Activated CD4-positive, alpha-beta T cell treated with anti-CD3 and anti-CD28 coated beads for 1 hour (primary cell): ENCODE measurements at regions not wholly inside any gene's neighbourhood (a gene's known extent, or its start where the extent isn't known, plus 50 kb on each side); places are given as distances from the start of the nearest gene placed in this dataset.

Experiments used
- DNase-seq: peaks from one replicate; pipeline ENCODE4 v3.0.0-alpha.2; 2020

DNA sequence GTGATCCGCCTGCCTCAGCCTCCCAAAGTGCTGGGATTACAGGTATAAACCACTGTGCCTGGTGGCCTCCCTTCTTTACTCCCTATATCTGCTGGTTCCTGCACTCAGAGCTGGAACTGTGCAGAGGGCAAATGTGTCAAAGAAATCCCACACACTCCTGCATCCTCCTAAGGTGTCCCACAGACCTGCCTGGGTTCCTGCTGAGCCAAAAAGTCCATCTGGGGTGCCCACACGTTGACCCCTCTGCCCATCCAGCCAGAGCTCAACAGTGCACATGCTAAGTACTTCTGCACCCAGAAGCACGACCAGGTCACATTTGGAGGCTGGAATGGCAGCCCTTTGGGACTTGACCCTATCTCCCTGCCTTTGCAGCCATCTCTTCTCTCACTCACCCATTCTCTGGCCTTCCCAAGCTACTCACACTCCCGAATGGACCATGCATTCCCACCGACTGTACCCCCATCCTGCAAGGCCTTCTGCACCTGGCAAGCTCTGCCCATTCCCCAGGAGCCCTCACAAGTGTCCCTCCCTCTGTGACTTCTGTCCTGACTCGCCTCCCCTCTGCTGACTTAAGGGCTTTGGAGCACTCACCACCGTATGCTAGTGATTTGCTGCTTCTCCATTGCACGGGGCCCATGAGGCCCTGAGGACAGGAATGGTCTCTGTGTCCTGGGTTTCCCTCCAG is 152.1 kb downstream of the KCTD15 start:
- no peak for DNase-seq

DNA sequence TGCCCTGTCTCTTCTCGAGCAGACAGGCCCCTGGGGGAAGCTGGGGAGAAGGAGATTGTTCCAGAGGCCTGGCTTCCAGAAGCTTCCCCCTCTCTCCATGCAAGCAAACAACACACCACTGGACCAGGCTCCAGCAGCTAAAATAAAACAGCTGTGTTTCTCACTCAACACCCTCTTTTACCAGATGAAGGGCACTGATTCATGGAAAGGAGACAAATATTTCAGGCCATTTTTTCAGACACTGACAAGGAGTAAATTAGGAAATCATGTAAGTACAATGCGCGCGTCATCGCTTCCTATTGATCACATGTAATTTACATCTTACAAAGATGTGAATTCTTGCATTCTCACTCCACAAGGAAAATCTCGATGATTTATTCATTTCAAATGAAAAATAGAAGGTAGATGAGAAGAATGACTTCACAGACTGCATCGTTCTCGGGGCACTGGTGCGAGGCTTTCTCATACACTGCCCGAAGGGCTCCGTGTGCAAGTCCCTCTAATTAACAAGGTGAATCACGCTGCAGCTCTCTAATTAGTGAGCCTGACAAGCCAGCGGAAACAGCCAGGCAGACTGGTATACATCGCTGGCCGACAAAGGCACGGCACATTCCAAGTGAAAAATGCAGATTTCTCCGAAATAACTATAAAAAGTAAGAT is 153.6 kb downstream of the KCTD15 start:
- DNase-seq: no peak

DNA sequence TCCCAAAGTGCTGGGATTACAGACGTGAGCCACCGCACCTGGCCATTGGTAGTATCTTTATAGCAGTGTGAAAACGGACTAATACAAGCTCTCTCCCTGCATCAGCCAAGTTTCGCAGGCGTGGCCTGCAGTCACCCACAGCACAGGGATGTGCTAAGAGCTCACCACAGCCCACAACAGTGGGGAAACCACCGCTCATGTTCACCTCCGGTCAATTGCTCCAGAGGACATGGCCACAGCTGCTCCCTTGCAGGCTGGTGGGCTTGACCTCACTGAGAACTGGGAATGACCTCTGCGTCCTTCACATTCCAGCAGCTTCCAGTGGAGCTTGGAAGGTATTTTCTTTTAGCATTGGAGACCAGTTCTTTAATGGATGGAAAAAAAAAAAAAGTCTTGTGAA is 156.4 kb downstream of the KCTD15 start:
- no peak for DNase-seq

DNA sequence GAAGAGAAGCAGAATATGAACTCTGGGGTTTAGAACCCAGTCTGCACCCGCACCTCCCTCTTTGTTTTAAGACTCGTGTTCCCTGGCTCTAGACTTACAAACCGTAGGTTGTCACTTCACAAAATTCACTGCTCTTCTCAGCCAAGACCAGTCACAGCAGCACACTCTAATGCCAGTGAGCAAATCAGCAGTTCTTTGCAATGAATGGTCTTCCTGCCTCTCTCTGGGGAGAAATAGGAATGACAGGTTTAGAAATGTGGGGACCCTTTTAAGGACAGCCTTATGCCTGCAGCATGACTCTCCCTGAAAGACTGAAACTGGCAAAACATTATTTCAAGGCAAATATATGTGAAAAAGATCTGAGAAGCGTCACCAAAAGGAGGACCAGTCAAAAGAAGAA is 156.9 kb downstream of the KCTD15 start:
- DNase-seq: no peak

DNA sequence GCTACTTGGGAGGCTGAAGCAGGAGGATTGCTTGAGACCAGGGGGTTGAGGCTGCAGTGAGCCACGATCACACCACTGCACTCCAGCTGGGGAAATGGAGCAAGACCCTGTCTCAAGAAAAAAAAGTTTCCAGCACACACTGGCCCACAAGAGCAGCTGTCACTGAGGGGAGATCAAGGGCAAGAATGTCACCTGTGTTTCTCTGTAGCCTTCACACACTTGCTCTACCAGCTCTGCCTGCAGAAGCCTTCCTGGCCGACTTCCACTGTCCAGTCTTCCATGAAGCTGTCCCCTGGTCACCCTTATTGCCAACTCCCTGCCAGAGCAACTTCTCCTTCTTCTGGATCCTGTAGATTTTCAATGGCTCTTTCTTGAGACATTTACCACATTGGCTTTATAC is 158.0 kb downstream of the KCTD15 start:
- no peak for DNase-seq

DNA sequence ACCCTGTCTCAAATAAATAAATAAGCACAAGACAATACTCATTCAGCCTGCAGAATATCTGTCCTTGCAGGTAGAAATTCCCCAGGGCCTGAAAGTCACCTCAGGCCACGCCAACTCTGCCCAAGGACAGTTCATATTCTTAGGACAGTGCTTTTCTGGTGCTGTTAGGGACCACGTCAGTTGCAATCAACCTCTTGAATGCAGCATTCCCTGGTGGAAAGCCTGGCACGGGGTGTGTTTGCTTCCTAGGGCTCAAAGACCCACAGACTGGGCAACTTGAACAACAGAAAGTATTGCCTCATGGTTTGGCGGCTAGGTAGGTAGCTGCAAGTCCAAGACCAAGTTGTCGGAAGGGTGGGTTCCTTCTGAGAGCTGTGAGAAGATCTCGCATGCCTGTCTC is 160.3 kb downstream of the KCTD15 start:
- no peak for DNase-seq

DNA sequence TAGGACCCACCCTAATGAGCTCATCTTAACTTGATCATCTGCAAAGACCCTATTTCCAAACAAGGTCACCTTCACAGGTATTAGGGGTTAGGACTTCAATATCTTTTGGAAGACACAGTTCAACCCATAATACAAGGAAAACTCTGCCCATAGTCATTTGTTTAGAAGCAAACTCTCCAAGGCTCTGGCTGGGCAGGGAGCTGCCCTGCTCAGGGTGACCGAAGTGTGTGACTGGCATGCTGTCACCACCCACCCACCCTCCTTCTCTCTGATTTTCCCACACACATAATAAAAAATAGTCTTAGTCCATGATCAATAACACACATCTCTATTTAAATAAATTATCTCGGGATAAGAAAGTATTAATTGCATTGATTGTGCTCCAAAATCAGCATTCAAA is 161.1 kb downstream of the KCTD15 start:
- no peak for DNase-seq

DNA sequence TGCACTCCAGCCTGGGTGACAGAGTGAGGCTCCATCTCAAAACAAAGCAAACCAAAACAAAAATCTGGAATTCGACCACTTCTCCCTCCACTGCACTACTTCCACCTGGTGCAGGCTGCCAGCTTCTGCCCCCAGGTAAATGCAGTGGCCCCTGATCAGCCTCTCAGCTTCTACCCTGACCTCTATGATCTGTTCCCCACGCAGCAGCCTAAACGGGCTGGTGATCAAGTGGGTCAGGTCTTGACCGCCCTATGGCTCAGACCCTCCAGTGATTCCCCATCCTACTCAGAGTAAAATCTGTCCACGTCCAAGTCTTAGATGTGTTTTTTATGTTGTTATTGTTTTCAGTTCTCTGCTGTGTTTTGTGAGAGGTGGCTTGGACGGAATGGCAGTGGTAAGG is 163.9 kb downstream of the KCTD15 start:
- no peak for DNase-seq

DNA sequence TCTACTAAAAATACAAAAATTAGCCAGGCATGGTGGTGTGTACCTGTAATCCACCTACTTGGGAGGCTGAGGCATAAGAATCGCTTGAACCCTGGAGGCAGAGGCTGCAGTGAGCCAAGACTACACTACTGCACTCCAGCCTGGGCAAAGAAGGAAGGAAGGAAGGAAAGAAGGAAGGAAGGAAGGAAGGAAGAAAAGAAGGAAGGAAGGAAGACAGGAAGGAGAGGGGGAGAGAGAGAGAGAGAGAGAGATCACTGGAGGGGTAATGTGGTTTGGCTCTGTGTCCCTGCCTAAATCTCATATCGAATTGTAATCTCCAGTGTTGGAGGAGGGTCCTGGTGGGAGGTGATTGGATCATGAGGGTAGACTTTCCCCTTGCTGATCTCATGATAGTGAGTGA is 165.5 kb downstream of the KCTD15 start:
- no peak for DNase-seq

DNA sequence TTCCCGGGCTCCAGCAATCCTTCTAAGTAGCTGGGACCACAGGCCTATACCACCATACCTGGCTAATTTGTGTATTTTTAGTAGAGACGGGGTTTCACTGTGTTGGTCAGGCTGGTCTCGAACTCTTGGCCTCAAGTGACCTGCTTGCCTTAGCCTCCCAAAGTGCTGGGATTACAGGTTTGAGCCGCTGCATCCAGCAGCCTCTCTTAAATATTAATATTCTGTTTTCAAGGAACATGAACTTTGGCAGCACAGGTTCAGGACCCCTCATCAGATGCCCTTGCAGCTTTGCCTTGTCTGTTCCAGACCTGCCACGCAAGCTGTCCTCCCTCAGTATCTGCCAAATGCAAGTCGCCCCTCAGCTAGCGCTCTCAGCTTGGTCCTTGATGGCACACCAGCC is 166.8 kb downstream of the KCTD15 start:
- DNase-seq: no peak

DNA sequence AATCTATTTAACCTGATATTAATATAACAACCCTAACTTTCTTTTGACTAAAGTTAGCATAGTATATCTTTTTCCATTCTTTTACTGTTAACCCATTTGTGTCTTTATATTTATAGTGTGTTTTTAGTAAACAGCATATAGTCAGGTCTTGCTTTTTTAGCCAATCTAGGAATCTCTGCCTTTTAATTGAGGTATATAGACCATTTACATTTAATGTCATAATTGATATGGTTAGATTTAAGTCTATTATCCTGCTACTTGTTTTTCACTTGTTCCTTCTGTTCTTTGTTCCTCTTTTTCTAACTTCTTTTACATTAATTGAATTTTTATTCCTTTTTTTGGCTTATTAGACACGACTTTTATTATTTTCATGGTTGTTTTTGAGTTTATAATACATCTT is 174.4 kb downstream of the KCTD15 start:
- no peak for DNase-seq

DNA sequence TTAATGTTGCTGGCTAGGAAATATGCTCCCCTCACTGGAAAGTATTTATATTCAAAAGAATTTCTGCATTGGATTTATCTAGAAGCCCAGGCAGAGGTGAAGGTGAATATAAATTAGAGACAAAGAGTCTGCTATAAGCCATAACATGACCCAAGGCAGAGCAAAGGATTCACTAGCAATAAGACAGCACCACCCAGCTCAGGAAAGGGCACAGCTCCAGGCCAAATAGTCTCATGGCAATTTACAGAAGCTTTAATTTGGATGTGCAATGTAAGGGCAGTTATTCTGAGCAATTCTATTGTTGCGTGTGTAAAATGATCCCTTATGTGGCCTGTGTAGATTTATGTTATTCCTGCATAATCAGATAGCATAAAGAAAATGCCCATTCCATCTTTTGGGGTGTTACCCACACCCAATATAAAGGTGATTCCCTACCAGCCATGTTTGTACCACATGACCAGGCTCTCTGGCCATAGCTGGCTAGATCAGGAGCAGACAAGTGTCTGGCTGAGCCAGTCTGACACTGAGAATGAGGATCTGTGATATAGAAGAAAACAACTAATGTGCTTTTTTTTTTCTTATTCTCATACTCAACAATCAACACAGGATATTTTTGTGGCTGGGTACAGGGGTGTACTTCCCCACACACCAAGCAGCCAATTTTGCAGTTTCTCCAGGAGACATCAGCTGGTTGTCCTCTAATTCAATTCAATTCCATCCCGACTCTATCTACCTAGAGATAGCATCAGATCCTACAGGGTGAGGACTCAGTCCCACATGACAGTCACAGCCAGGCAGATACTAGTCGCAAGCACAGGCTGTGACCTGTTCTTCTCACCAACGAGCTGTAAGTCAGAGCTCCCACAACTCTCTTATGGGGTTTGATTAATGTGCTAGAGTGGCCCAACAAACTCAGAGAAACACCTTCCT is 181.4 kb downstream of the KCTD15 start:
- DNase-seq: no peak

DNA sequence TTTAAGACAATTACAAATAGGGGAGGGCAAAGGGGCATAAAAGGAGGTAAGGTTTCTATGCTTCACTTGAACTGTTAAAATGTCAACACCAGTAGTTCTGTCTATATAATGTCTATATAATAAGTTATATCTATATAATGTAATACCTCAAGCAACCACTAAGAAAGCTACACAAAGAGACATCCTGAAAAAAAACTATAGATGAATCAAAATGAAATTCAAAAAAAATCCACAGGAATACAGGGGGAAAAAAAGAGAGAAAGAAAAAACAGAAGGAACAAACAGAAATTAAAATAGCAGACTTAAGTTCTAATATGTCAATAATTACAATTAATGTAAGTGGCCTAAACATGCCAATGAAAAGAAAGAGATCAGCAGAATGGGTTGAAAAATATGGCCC is 186.0 kb downstream of the KCTD15 start:
- no peak for DNase-seq

DNA sequence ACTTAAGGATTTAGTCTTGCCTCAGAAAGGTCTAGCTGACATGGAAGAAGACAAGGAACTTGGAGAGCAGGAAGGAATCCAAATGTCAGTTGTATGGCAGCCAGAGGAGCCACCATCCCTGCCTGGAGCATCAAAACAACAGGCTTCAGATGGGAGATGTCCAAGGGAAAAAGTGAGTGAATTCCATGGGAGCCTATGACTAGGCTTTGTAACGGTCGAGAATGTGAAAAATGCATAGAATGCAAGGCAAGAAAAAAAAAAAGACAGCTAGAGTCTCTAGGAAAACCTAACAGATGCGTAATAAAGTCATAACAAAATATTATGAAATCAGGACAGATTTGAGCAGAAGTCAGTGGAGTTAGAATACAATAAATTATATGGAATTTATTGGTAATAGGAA is 183.7 kb upstream of the LSM14A start:
- no peak for DNase-seq

DNA sequence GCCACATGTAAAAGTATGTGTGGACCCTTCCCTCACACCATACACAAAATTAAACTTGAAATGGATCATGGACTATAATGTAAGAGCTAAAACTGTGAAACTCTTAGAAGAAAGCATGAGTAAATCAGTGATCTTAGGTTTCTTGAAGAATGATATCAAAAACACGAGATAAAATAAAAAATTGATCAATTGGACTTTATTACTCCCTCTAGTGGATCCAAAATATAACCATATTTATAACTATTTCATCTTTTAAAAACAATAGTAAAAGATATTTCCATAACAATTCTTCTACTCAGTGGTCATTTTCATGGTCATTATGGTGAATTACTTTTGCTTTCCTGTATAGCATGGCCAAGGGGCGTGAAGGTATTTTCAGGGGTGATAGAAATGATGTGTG is 174.6 kb upstream of the LSM14A start:
- DNase-seq: no peak

DNA sequence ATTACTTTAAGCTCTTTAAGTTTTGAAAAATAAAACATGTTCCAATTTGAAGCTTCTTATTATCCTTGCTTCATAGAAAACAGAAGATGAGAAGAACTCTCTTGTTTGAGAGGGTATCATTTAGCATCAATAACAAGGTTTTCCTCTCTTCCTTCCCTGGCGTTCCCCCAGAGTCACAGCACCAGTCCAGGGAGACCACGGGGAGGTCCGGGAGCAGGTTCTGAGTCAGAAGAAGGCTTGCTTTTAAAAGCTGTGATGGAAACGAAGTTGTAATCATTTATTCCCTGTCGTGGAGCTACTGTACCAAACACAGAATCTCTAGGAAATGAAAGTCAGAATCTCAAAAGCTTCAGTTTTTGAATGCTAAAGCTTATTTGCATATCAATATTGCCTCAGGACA is 174.0 kb upstream of the LSM14A start:
- DNase-seq: no peak

DNA sequence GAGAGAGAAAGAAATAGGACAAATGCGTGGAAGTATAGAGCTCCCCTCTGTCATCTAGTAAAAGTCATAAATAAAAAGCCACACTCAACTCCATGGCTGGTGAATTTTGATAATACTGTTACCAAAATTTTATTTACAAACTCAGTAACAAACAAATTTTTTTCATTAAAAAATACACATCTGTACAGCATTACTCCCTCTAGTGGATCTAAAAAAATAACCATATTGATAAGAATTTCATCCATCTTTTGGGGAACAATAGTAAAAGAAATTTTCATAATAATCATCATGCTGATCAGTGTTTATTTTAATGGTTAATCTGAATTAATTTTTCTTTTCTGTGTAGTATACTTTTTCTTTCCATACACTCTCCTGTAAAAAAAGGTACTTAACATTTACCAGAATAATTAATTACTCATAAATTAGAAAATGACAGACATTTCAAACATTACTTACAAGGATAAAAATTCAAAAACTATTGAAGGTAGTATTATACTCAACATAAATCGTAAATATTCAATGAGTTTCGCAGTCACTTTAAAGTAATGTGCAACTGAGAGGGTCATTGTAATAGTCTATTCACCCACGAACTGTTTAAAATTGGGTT is 173.5 kb upstream of the LSM14A start:
- no peak for DNase-seq

DNA sequence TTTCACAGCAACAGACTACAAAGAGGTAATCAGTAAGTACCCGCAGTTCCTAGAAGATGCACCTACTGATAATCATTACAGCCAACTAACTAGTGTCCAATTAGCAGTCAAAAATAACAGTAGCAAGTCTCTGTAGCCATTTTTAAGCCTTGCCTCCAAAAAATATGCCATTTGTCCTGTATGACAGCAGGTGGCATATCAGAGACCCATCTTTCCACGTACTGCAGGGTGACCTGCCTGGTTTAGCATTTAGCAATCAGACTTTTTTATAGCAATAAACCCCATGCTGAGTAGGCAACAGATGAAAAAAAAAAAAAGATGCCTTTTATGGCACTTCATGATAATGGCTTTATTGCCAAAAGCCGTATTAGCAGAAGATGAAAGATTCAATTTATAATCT is 155.3 kb upstream of the LSM14A start:
- no peak for DNase-seq

DNA sequence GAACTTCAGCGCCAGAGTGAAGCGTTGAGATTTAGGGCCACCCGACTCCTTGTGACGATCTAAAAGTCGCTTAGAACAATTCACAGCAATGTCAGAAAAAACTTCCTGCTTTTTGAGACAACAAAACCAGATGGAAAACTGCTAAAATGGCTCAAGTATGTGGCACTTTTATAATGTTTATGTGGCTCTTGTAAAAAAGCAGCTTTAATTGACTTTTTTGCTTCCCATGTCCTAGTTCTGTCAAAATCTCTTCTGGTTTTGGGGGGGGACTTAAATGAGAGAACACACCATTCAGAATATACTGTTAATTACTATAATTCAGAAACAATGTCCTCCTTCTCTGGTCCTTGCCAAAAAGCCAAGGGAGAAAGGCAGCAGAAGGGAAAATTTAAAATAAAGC is 154.7 kb upstream of the LSM14A start:
- no peak for DNase-seq

DNA sequence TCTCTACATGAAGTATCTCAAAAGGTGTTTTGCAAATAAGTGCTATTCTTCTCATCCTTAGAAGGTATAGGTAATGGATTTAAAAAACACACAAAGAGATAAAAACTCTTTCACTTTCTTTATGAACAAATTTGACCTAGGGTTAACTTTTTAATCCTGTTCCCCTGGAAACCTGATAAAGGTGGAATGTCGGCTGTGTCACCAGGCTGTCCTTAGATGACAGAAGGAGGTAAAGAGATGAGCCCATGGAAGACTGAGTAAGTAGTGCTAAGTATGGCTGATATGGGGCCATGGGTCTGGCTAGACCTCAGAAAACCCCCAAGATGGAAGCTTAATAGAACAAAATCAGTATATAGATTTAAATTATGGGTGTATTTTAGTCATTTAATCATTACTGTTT is 153.8 kb upstream of the LSM14A start:
- no peak for DNase-seq

DNA sequence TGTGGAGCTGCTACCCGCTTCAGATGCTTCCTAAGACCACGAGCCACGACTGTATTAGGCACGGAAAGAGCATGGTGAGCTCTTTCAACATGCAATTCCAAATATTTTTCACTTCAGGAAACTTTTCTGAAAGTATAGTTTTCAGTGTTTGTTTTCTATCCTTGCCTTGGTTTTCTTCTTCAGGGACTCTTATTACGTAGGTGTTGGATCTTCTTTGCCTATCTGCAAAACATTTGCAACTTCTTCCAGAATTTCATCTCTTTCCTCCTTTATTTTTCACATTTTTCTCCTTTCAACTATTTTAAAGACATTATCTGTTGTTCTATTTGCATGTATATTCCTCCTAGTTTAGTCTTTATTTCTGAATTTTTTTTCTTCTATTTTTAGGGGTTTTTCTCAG is 148.9 kb upstream of the LSM14A start:
- DNase-seq: no peak

DNA sequence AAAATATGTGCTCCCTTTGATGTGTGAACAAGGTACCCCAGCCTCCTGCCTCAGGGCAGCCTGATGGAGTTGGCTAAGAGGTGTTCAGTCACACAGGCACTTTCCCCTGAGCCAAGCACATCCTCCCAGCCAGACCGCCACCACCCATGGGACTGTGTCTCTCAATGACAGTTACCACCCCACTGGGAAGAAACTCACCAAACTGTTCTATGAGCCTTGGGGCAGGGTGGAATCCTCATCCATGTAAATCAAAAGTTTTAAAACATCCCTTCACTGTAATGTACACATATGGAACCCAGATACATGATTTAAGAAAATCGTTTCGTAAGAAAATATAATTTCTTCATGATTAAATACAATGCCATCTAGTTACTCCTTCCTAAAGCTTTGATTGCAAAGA is 138.4 kb upstream of the LSM14A start:
- no peak for DNase-seq

DNA sequence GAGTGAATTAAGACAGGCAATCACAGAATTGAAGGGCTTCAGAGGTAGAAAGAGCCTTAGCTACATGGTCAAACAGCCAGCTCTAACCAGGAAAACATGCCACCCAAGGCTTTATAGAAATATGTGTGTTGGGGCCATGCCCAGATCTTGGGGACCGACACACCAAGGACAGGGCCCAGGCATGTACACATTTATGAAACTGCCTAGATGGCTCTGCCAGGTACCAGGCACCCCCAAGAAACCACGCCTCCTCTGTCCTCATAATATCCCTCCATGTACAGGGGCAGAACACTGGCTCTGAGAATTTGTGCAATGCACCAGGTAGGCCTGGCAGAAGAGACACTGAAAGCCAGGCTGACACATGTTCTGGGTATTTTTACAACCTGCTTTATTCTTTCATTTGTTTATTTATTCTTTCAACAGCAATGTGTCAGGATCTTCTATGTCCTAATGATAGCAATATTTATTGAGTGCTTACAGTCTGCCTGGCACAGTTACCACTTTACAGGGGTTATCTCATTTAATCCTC is 137.9 kb upstream of the LSM14A start:
- no peak for DNase-seq
